Keratinocyte (primary cell): ENCODE measurements at regions not wholly inside any gene's neighbourhood (a gene's known extent, or its start where the extent isn't known, plus 50 kb on each side); places are given as distances from the start of the nearest gene placed in this dataset.

Experiments
- DNase-seq: peaks from one replicate; pipeline ENCODE4 v3.0.0-alpha.2; 2011; ENCODE audit warnings: low read depth, missing footprints, low spot score
- FAIRE-seq: peaks from 2 replicates; lab custom pipeline; 2011; peaks lifted over from hg19 to GRCh38; lab: Jason Lieb, UNC
- H2AFZ ChIP-seq: 2 replicates; pipeline ENCODE4 v1.6.0; 2012; ENCODE audit warnings: low read length, control low read depth, inconsistent platforms; ENCODE audit not compliant: control insufficient read depth
- H3K27ac ChIP-seq: 2 replicates; pipeline ENCODE4 v1.5.1; 2011; ENCODE audit warnings: low read length; ENCODE audit not compliant: control insufficient read depth, insufficient read depth
- H3K27me3 ChIP-seq: 3 replicates; pipeline ENCODE4 v1.6.0; 2011; ENCODE audit warnings: low read length; ENCODE audit not compliant: control insufficient read depth, insufficient read depth; ENCODE audit errors: extremely low read depth
- H3K36me3 ChIP-seq, 2 experiments: 2 replicates in 1 of 2; 3 replicates in 1 of 2; pipeline ENCODE4 v1.5.1; 2011; ENCODE audit warnings: low read length in 2 of 2, mild to moderate bottlenecking in 1 of 2; ENCODE audit not compliant: control insufficient read depth in 2 of 2, insufficient read depth in 2 of 2; ENCODE audit errors: extremely low read depth in 1 of 2
- H3K4me1 ChIP-seq: 3 replicates; pipeline ENCODE4 v1.5.1; 2011; ENCODE audit warnings: low read length; ENCODE audit not compliant: control insufficient read depth, insufficient read depth; ENCODE audit errors: extremely low read depth
- H3K4me2 ChIP-seq: 3 replicates; pipeline ENCODE4 v1.6.0; 2011; ENCODE audit warnings: low read depth, low read length; ENCODE audit not compliant: control insufficient read depth, insufficient read depth; ENCODE audit errors: extremely low read depth
- H3K4me3 ChIP-seq, 3 experiments: fragments of 200-600 bp in 1 of 3; sonication (generic) in 1 of 3; 2 replicates in 2 of 3; 3 replicates in 1 of 3; pipeline ENCODE4 v1.5.1; 2011 to 2016; ENCODE audit warnings: low read length in 3 of 3, mild to moderate bottlenecking in 3 of 3, control low read depth in 2 of 3, inconsistent platforms in 1 of 3, low read depth in 1 of 3, mixed read lengths in 1 of 3, mixed run types in 1 of 3, moderate library complexity in 1 of 3; ENCODE audit not compliant: control insufficient read depth in 2 of 3, insufficient read depth in 2 of 3; ENCODE audit errors: extremely low read depth in 1 of 3
- H3K79me2 ChIP-seq: 2 replicates; pipeline ENCODE4 v1.6.0; 2012; ENCODE audit warnings: low read length; ENCODE audit not compliant: control insufficient read depth, insufficient read depth
- H3K9ac ChIP-seq: 3 replicates; pipeline ENCODE4 v1.6.0; 2011; ENCODE audit warnings: low read length; ENCODE audit not compliant: control insufficient read depth, insufficient read depth; ENCODE audit errors: extremely low read depth
- H3K9me1 ChIP-seq: 3 replicates; pipeline ENCODE4 v1.6.0; 2011; ENCODE audit warnings: low read length; ENCODE audit not compliant: control insufficient read depth, insufficient read depth; ENCODE audit errors: extremely low read depth
- H3K9me3 ChIP-seq: 2 replicates; pipeline ENCODE4 v1.5.1; 2012; ENCODE audit warnings: low read depth, low read length; ENCODE audit not compliant: control insufficient read depth
- H4K20me1 ChIP-seq: 3 replicates; pipeline ENCODE4 v1.6.0; 2011; ENCODE audit warnings: low read length; ENCODE audit not compliant: control insufficient read depth, insufficient read depth; ENCODE audit errors: extremely low read depth
- CTCF ChIP-seq, 3 experiments: IDR thresholded peaks in 1 of 3; conservative IDR thresholded peaks in 1 of 3; optimal IDR thresholded peaks in 1 of 3; 2 replicates in 2 of 3; 3 replicates in 1 of 3; pipeline versions ENCODE3 to v1.5.1; 2011; ENCODE audit warnings: low read length in 3 of 3, mild to moderate bottlenecking in 3 of 3, moderate library complexity in 2 of 3, control low read depth in 1 of 3, inconsistent platforms in 1 of 3; ENCODE audit not compliant: insufficient read depth in 2 of 3; ENCODE audit errors: extremely low read depth in 1 of 3
- EZH2 ChIP-seq: IDR thresholded peaks from one replicate; pipeline ENCODE4 v1.6.1; 2012; ENCODE audit warnings: inconsistent platforms, mild to moderate bottlenecking, low read length, moderate library complexity
- dilution Hi-C: fragments of 300-500 bp; cut with MboI; formaldehyde crosslinking; loops from one replicate; pipeline ENCODE4 v1.7.0; 2020; ENCODE audit warnings: low sequenced_read_pairs; ENCODE audit not compliant: extremely low pct_ligation_motif_present

DNA sequence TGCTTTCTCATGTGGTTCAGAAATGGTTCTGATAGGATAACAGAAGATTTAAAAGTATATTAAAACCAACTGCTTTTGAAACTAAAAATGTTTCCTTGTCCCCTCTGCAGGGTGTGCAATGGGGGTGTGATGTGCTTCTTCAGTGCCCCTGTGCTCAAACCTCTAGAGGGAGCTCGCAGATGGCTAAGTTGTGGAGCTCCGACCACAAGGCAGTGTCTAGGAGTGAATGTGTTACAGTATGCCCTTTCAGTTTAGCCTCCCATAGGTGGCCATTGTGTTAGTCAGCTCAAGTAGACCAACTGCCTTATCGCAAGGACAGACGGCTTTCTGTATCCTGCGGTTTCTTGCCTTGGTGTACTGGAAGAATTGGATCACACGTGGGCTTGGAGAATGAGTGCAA lies 130.5 kb downstream of the TENT5D start:
- H4K20me1 ChIP-seq, result no peaks in the 10 kb centered on the region
- H3K4me2 ChIP-seq, result no peak overlapping the region
- H3K79me2 ChIP-seq, result no peaks in the 10 kb centered on the region
- no peaks in the 10 kb centered on the region for H3K9me3 ChIP-seq
- no peak overlapping the region for H2AFZ ChIP-seq
- no peak overlapping the region for H3K27ac ChIP-seq
- H3K9me1 ChIP-seq, result no peaks in the 10 kb centered on the region
- H3K9ac ChIP-seq, result no peak overlapping the region
- FAIRE-seq (no peak), DNase-seq (no peak)
- H3K4me3 ChIP-seq, result no peak overlapping the region
- H3K36me3 ChIP-seq, result no peaks in the 10 kb centered on the region
- no peaks in the 10 kb centered on the region for H3K27me3 ChIP-seq
- no peak for TF ChIP-seq EZH2
- TF ChIP-seq CTCF (optimal IDR thresholded peaks at IDR 0.05 in 1 of 3, IDR thresholded peaks at IDR 0.05 in 1 of 3, conservative IDR thresholded peaks at IDR 0.05 in 1 of 3; ENCODE audit: extremely low read depth in 1 of 3, insufficient read depth in 2 of 3, low read length in 3 of 3), result peak in 1 of 3 experiments; percentile 16
- no peaks in the 10 kb centered on the region for H3K4me1 ChIP-seq
- dilution Hi-C loops, result no loop called here

DNA sequence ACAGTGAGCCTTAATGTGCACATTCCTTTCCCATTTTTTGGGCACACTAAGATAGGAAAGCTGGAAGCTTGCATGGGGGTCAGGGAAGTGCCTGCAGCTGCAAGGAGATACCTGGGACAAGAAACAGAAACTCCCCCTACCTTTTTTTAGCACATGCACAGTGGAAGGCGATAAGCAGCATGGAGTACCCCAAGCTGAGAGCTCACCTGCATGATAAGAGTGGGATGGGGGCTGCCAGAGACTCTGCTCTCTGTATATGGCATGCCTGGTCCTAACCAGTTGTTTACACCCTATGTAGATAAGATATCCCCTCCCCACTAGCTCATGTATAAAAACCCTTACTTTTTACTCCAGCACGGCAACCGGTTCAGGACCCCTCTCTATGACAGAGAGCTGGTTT lies 135.9 kb downstream of the TENT5D start:
- H3K27ac ChIP-seq, result no peak overlapping the region
- no peak for DNase-seq
- no peaks in the 10 kb centered on the region for H3K4me1 ChIP-seq
- H3K9ac ChIP-seq, result no peak overlapping the region
- no peaks in the 10 kb centered on the region for H3K9me1 ChIP-seq
- no peaks in the 10 kb centered on the region for H3K36me3 ChIP-seq
- no peaks in the 10 kb centered on the region for H3K27me3 ChIP-seq
- H3K4me3 ChIP-seq, result no peak overlapping the region
- H2AFZ ChIP-seq, result no peak overlapping the region
- H3K79me2 ChIP-seq, result no peaks in the 10 kb centered on the region
- dilution Hi-C loops, result no loop called here
- no peaks in the 10 kb centered on the region for H3K9me3 ChIP-seq
- H4K20me1 ChIP-seq, result no peaks in the 10 kb centered on the region
- TF ChIP-seq EZH2 (no peak), CTCF (optimal IDR thresholded peaks at IDR 0.05 in 1 of 3, IDR thresholded peaks at IDR 0.05 in 1 of 3, conservative IDR thresholded peaks at IDR 0.05 in 1 of 3; ENCODE audit: extremely low read depth in 1 of 3, insufficient read depth in 2 of 3, low read length in 3 of 3) (no peak)
- FAIRE-seq, result no peak
- no peak overlapping the region for H3K4me2 ChIP-seq
